ENCODE measurements at regions not wholly inside any gene's neighbourhood (a gene's known extent, or its start where the extent isn't known, plus 50 kb on each side); places are given as distances from the start of the nearest gene placed in this dataset.

- H3K79me2 ChIP-seq (ENCODE audit: insufficient read depth, low read length): no peaks in the 10 kb centered on the region
- no peaks in the 10 kb centered on the region for H3K4me1 ChIP-seq (ENCODE audit: control insufficient read depth in 1 of 2, insufficient read depth in 2 of 2, low read length in 2 of 2)
- H3K4me2 ChIP-seq (ENCODE audit: low read length): no peak overlapping the region
- TF ChIP-seq CTCF (IDR thresholded peaks at IDR 0.05 in 2 of 3, conservative IDR thresholded peaks at IDR 0.05 in 1 of 3; ENCODE audit: borderline replicate concordance in 1 of 3, insufficient read depth in 1 of 3, low read depth in 2 of 3, low read length in 2 of 3) (peak in 2 of 3 experiments; percentile 18 to 26; a peak in 2 of 6 replicates), RAD21 (IDR thresholded peaks at IDR 0.05; ENCODE audit: low read depth) (no peak)
- RAD21 ChIA-PET (ENCODE audit: low non-redundant PET in 1 of 2, low total read pairs in 2 of 2, uncharacterized antibody in 2 of 2, unreplicated experiment in 2 of 2): no interaction called here
- CTCF ChIA-PET: interaction anchor here (1.4 kb wide), 1 partner anchor 33 kb away, joined by 4 read pairs; no protein-coding TSS in a partner anchor
- DNase-seq (ENCODE audit: low read depth, low spot score) (no peak), ATAC-seq (peak; percentile 54; the same call in 1 of the 2 replicates)
- H3K9me3 ChIP-seq (ENCODE audit: control insufficient read depth in 1 of 2, insufficient read depth in 1 of 2, low read depth in 1 of 2, low read length in 2 of 2): no peaks in the 10 kb centered on the region
- H3K9me2 ChIP-seq (ENCODE audit: insufficient read depth): no peaks in the 10 kb centered on the region
- POLR2A ChIA-PET: no interaction called here
- no TSS peak for BruUV-seq (replicated peaks)
- no peaks in the 10 kb centered on the region for H4K20me1 ChIP-seq (ENCODE audit: insufficient read depth)
- H3K4me3 ChIP-seq (replicated peaks in 1 of 2; ENCODE audit: low read depth in 1 of 2, low read length in 2 of 2): no peak overlapping the region
- intact Hi-C loops (cut with micrococcal nuclease): no loop called here
- H2AFZ ChIP-seq (ENCODE audit: low read depth, low read length, poor library complexity, severe bottlenecking): no peak overlapping the region
- H3K27ac ChIP-seq (ENCODE audit: low read depth, low read length): no peak overlapping the region
- H3K36me3 ChIP-seq (ENCODE audit: control insufficient read depth in 1 of 2, insufficient read depth in 2 of 2, low read length in 2 of 2): no peaks in the 10 kb centered on the region
- H3K27me3 ChIP-seq (ENCODE audit: insufficient read depth, low read length): peaks cover 13% of the 10 kb centered on the region
- H3K9ac ChIP-seq (ENCODE audit: low read length): no peak overlapping the region
Measured at GRCh38 chr2:7394195-7394594, 477.0 kb downstream of the RNF144A start.

- POLR2A ChIA-PET: no interaction called here
- intact Hi-C loops (cut with micrococcal nuclease): no loop called here
- Histone ChIP-seq H3K36me3 (ENCODE audit: control insufficient read depth in 1 of 2, insufficient read depth in 2 of 2, low read length in 2 of 2) (no peaks in the 10 kb centered on the region), H3K4me1 (ENCODE audit: control insufficient read depth in 1 of 2, insufficient read depth in 2 of 2, low read length in 2 of 2) (no peaks in the 10 kb centered on the region), H3K9me2 (ENCODE audit: insufficient read depth) (no peaks in the 10 kb centered on the region), H3K27me3 (ENCODE audit: insufficient read depth, low read length) (peaks cover 42% of the 10 kb centered on the region; the same call in 1 of the 2 replicates), H3K9me3 (ENCODE audit: control insufficient read depth in 1 of 2, insufficient read depth in 1 of 2, low read depth in 1 of 2, low read length in 2 of 2) (no peaks in the 10 kb centered on the region), H2AFZ (ENCODE audit: low read depth, low read length, poor library complexity, severe bottlenecking) (no peak overlapping the region), H3K9ac (ENCODE audit: low read length) (no peak overlapping the region), H4K20me1 (ENCODE audit: insufficient read depth) (no peaks in the 10 kb centered on the region), H3K4me3 (replicated peaks in 1 of 2; ENCODE audit: low read depth in 1 of 2, low read length in 2 of 2) (no peak overlapping the region), H3K79me2 (ENCODE audit: insufficient read depth, low read length) (no peaks in the 10 kb centered on the region), H3K27ac (ENCODE audit: low read depth, low read length) (no peak overlapping the region), H3K4me2 (ENCODE audit: low read length) (no peak overlapping the region)
- TF ChIP-seq ZBTB33 (IDR thresholded peaks at IDR 0.05; ENCODE audit: extremely low read depth, insufficient replicate concordance, low read length): no peak
- TF ChIP-seq RAD21 (IDR thresholded peaks at IDR 0.05; ENCODE audit: low read depth): no peak
- TF ChIP-seq SP1 (IDR thresholded peaks at IDR 0.05; ENCODE audit: low read depth): no peak
- no peak for TF ChIP-seq REST (IDR thresholded peaks at IDR 0.05; ENCODE audit: low read depth)
- no peak for TF ChIP-seq EZH2 (IDR thresholded peaks at IDR 0.05)
- no peak for TF ChIP-seq EZH2phosphoT487 (IDR thresholded peaks at IDR 0.05; ENCODE audit: borderline replicate concordance)
- TF ChIP-seq POLR2A (IDR thresholded peaks at IDR 0.05; ENCODE audit: borderline replicate concordance, extremely low read depth, insufficient read depth, insufficient read length): no peak
- TF ChIP-seq CEBPB (IDR thresholded peaks at IDR 0.05; ENCODE audit: low read depth): no peak
- RAD21 ChIA-PET (ENCODE audit: low non-redundant PET in 1 of 2, low total read pairs in 2 of 2, uncharacterized antibody in 2 of 2, unreplicated experiment in 2 of 2): no interaction called here
- DNase-seq (ENCODE audit: low read depth, low spot score) (no peak), ATAC-seq (no peak)
- CTCF ChIA-PET: no interaction called here
- no TSS peak for BruUV-seq (replicated peaks)
Measured at GRCh38 chr2:7400628-7401027, 483.4 kb downstream of the RNF144A start.
